GM21723 (cell line): ENCODE measurements at regions not wholly inside any gene's neighbourhood (a gene's known extent, or its start where the extent isn't known, plus 50 kb on each side); places are given as distances from the start of the nearest gene placed in this dataset.
"Not testable (repeated sequence)": the region's sequence is repeated elsewhere in the genome, so short reads cannot be mapped to it uniquely, and the experiment has no call there.

ENCODE experiments used
- ATAC-seq: cut with Tn5 transposase; IDR thresholded peaks from one replicate; pipeline ENCODE4 v1.9.1; 2021; ENCODE audit warnings: mild to moderate bottlenecking, moderate library complexity; ENCODE audit not compliant: unreplicated experiment

DNA sequence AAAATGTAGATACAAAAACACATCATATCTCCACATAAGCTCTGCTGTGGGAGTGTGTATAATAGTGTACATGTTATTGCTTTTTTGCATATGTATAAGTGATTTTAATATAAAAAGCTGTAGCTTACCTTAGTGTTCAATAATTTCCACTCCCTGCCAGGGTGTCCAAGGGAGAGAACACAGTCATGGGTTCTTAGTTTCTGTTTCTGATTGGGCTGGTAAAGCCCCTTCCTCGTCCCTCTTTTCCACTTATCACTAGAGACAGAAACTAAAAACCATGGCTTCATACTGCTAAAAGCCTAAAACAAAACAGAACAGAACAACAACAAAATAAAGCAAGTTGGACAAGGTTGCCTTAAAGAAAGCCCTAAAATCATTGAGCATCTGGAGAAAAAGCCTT lies 74.4 kb upstream of the S1PR3 start:
- no peak for ATAC-seq

DNA sequence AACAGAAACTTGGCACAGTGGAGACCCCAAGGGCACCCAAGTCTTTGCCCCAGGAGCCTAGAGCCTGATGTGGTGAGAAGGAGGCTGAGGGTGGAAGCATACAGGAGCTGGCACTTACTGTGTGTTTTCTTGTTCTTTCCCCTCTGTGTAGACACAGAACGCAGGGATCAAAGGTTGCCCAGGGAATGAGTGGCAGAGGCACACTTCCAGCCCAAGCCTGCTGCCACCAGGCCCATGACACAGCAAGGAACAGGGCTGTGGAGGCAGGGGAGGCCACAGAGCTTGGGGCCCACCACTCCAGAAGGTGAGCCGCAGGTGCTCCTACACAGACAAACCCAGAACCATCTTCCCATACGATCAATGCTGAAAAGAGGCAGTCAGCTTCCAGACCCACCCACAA lies 73.9 kb upstream of the S1PR3 start:
- no peak for ATAC-seq

DNA sequence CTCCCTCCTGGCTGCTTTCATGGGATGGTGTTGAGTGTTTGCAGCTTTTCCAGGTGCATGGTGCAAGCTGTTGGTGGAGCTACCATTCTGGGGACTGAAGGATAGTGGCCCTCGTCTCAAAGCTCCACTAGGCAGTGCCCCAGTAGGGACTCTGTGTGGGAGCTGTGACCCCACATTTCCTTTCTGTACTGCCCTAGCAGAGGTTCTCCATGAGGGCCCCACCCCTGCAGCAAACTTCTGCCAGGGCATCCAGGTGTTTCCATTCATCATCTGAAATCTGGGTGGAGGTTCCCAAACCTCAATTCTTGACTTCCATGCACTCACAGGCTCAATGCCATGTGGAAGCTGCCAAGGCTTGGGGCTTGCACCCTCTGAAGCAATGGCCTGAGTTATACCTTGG lies 72.7 kb upstream of the S1PR3 start:
- not testable (repeated sequence) for ATAC-seq

DNA sequence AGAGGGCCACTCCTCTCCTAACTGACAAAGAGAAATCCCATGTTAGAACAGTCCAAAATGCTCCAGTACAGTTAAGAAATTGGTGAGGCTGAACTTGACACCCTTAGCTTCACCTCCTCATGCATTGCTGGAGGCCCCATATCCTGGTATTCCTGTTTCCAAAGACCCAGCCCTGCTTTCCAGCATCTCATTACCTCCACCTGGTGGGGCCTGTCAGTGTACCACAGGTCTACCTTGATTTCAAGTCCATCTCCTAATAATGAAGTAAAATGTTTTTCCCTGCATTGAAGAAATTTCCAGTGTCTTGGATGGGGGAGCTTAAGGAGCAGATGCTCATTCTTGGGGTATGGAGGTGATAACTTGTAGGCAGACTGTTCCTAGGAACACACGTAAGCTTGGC lies 70.6 kb upstream of the S1PR3 start:
- no peak for ATAC-seq

DNA sequence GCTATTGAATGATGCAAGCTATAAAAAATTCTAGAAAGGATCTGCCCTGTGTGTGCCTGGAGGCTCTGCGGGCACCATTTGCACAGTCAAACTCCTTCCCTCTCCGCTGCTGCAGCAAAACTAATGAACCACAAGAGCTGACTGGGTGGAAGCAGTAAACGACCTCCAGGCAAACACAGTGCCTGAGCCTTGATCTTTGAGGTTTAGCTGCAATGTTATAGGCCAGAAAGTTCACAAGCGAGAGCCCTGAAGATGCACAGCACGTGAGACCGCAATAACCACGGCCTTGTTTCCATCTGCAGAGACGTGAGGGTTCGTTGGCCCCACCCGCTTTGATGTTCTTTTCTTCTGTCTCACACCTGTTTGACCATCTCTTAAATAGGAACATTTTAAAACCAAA lies 69.2 kb upstream of the S1PR3 start:
- ATAC-seq, result no peak

DNA sequence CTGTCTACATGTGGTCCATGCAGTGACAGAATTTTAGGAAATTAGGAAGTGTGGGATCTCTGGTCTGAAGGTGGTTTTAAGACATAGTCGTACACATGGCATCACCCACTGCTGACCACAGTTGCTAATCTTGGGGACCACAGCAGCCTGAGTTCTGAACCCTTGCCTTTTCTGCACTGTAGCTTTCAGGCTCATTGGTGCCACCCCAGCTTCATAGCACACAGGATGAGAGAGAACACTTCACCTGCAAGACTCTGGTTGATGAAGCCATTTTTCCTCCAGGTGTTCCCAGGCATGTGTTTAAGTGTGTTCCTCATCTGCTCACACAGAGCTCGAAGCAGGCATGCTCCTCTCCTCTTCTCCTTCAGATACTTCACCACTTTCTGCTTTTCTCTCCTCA lies 68.2 kb upstream of the S1PR3 start:
- no peak for ATAC-seq

DNA sequence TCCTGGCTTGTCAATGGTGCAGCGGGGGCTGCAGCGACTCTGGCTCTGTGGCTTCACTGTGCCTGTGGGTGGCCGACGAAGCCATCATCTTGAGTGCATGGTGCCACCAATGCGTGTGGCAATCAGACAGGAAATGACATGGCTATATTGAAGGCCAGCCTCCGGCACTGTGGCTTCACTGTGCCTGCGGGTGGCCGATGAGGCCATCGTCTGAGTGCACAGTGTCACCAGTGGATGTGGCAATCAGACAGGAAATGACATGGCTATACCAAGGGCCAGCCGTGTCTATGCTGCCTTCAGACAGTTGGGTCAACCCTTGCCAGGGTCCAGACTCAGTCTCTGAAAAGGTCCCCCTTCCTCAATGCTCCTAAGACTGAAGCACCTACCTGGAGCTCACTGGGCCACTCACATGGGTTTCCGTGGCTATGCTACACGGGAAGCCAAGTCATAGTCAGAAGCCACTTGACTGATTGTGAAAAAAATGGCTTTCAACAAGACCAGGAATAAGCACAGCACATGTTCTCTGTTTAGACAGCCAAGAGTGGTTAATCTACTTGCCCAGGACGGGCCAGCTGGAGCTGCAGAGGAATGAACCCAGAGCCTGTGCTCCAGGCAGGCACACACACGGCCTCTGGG lies 67.5 kb upstream of the S1PR3 start:
- no peak for ATAC-seq

DNA sequence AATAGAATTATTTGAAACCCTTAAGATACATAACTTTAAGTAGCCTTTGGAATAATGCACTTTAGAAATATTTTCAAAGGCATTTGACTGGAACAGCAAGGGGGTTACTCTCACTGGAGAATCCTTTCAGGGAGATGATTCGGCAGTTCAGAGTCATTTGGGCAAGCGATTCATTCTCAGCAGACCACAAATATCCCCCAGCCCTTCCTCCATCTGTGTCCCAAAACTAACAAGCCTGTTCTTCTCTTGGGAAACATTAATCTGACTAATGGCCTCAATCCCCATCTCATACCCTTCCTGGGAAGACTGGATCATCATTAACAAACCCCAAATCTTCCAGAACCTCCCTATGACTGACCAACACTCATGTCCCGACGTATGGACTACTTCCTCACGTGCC lies 65.8 kb upstream of the S1PR3 start:
- ATAC-seq, result no peak

DNA sequence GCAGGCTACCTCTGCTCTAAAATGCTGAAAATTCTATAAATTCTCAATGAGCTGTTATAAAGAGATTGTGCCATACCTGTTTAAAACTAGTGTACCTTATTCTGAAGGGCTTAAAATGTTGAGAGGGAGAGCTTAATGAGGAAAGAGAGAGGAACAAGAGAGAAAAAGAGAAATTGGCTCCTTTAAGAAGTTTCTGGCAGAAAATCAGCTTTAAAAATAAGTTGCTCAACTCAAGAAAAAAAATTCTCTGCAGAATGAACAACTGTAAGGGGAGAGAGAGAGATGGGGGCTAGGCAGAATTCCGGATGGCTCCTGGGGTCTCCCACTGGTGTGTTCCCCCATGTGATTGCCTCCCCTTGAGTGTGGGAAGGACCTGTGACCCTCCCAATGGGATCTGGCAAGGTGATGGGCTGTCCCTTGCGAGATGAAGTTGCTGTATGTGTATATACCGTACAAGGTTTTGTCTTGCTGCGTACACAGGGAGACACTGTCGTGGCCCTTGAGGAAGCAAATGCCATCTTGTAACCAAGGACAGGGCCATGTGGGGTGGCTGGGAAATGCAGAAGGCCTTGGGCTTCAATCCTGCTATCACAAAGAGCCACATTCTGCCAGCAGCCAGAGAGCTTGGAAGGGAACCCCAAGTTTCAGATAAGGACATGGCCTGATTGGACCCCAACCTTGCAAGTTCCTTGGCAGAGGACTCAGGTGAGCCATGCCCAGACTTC lies 64.3 kb upstream of the S1PR3 start:
- ATAC-seq, result no peak

DNA sequence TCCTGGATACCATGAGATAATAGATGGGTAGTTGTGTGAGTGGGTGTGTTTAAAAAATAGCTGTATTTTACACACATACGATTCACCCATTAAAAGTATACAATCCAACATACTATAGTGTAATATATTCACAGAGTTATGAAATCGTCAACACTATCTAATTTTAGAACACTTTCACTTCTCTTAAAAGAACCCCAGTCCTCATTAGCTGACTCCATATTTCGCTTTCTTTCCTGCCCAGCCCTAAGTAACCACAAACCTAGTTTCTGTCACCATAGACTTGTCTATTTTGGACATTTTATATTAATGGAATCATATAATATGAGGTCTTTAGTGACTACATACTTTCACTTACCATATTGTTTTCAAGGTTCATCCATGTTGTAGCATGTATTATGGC lies 63.8 kb upstream of the S1PR3 start:
- ATAC-seq, result peak; percentile 73

DNA sequence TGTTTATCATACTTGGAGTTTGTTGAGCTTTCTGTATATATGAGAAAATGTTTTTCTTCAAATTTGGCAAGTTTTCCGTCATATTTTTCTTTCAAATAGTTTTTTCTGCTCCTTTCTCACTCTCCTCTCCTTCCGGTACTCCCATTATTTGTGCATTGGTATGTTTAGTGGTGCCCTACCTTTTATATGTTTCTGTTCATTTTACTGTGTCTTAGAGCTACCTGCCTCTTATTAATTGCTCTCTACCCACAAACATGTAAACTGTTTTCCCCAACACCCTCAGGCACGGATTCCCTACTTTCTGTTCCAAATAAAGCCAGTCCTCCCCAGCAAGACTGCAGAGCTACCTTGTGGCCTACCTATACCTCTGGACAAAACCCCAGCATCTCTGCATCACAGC lies 60.6 kb upstream of the S1PR3 start:
- no peak for ATAC-seq

DNA sequence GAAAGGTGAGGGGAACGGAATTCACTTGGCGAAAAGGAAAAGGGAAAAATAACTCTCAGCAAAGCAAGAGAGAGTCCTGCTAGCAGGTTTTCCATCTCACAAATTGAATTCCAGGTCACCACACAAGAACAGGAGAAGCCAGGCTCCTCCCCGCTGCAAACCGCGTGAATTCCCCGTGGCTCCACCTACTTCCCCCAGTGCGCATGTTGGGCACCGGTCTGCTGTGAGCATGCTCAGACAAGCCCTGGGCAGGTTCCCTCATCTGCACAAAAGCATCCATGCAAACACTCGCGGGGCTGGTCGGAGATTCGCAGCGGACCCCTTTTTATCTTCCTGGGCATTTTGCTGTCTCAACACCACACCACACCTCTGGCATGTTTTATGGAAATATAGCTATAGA lies 58.5 kb upstream of the S1PR3 start:
- ATAC-seq, result no peak

DNA sequence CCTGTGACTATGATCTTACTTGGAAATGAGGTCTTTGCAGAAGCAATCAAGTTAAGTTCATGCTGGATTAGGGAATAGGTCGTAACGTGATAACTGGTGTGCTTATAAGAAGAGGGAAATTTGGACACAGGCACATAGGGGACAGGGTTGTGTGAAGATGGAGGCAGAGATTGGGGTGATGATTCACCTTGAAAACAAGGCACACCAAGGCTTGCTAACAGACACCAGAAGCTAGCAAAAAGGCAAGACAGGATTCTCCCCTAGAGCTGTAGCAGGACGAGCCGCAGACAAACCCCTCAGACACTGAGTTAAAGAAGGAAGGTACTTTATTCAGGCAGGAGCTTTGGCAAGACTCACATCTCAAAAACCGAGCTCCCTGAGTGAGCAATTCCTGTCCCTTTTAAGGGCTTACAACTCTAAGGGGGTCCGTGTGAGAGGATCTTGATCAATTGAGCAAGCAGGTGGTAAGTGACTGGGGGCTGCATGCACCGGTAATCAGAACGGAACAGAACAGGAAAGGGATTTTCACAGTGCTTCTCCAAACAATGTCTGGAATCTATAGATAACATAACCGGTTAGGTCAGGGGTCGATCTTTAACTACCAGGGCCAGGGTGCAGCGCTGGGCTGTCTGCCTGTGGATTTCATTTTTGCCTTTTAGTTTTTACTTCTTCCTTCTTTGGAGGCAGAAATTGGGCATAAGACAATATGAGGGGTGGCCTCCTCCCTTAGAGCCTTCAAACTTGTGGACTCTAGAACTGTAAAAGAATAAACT lies 57.5 kb upstream of the S1PR3 start:
- ATAC-seq, result no peak

DNA sequence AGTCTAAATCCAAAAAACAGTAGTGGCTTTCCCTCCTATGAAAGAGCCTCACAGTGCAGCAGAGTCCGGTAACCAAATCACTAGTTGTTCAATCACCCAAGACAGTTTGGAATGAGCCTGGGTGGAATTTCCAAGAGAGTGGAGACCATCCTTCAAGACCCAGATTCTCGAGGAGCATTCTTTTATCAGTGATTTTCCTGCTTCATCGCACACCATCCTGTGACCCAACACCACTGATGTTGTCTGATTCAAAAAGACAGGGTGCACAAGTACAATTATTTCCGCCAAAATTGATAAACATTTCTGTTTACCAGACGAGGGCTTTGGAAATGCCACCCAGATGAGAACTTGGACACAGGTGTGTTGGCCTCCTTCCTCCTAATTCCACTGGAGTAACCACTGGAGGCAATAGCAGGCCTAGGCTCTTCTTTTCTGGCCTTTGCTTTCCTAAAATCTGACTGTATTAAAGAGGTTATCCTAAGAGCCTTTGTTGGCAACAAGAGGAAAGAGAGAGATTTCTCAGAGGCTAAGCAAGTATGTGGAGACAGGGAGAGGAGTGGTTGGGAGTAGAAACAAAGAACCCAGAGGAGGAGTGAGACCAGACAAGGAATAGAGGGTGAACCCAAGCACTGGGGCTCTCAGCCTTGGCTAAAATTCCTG lies 56.3 kb upstream of the S1PR3 start:
- ATAC-seq, result no peak

DNA sequence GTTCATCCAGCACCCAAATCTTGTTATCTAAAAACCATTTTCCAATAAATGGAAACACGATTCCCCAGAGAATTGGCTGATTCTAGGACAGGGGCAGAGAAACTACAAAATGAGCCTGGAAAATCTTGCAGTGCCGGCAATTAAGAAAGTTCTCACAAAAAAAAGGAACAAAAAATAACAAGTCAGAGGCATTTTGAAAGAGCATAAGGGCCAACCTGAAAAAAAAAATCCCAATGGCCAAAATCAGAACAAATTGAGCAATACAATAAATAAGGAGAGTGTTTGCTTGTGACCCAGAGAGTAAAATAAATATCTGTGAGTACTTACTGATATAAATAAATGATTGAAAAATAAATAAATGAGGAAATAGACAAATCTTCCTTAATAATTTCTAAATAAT lies 55.1 kb upstream of the S1PR3 start:
- no peak for ATAC-seq

DNA sequence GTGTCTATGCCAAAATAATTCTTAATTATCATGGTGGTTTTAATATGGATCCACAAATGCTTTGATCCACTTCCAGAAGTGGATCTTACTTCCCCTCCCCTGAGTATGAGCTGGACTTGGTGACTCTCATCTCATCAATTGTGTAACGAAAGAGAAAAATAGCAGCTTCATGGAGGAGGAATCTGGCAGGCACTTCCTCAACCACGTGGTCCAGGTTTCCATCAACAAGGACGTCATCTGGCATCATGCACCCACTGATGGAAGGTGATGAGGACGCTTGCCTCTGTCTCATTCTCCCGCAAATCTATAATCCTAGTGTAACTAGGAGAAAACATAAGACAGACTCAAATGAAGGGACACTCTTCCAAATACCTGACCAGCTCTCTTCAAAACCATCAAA lies 54.6 kb upstream of the S1PR3 start:
- ATAC-seq, result no peak

DNA sequence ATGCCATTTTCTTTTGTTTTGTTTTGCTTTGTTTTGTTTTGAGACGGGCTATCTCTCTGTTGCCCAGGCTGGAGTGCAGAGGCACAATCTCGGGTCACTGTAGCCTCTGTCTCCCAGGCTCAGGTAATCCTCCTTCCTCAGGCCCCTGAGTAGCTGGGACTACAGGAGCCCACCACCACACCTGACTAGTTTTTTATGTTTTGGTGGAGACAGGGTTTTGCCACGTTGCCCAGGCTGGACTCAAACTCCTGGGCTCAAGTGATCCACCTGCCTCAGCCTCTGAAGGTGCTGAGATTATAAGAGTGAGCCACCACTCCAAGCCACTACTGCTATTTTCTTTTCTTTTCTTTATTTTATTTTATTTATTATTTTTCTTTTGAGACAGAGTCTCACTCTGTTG lies 54.0 kb upstream of the S1PR3 start:
- ATAC-seq, result no peak

DNA sequence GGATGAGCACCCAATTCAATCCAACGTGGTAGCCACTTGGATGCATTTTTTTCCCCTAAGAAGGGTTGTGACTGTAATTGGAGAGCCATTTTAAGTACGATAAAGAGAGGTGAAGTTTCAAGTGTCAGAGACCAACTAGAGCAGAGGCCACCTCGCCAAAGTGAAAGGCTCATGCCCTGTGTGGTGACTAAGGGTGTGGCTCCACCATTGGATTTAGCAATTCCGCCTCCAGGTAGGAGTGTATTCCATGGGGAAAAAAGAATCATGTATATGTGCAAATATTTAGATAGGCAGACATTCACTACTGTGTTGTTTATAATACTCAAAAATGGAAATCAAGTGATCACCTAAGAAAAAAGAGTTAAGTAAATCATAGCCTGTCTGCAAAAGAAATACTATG lies 53.1 kb upstream of the S1PR3 start:
- ATAC-seq, result no peak
